ENCODE measurements at regions not wholly inside any gene's neighbourhood (a gene's known extent, or its start where the extent isn't known, plus 50 kb on each side); places are given as distances from the start of the nearest gene placed in this dataset.

DNA sequence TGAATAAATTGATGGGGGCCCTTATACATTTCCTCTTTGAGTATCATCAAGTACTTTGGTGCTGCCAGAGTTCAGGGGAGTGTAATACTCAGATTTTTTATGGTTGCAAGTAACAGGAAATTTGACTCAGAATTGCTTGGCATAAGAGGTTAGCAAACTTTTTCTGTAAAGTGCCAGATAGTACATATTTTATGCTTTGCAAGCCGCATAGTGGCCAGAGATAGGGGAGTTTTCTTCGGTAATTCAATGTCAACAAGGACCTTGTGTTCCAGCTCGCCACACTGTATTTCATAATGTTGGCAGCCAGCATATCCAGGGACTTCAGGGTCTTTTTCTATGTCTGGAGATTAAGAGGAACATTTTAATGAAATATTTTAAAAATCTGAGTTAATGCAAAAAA, 51.0 kb upstream of the MARCHF10 start:
- H3K27ac ChIP-seq = no peak overlapping the region
- no peaks in the 10 kb centered on the region for H3K9me3 ChIP-seq (ENCODE audit: low read depth)
- Mint-ChIP-seq H3K4me1 (peaks cover 12% of the 10 kb centered on the region), H3K4me3 (no peak overlapping the region), H3K9me3 (no peaks in the 10 kb centered on the region), H3K36me3 (no peaks in the 10 kb centered on the region), H3K27ac (no peak overlapping the region), H3K27me3 (ENCODE audit: insufficient read depth, low read depth) (peaks cover 4% of the 10 kb centered on the region)
- no peaks in the 10 kb centered on the region for H3K36me3 ChIP-seq
- no peak overlapping the region for H2AFZ ChIP-seq (replicated peaks)
- no peaks in the 10 kb centered on the region for H3K79me2 ChIP-seq (ENCODE audit: low read depth)
- no peaks in the 10 kb centered on the region for H3F3A ChIP-seq (ENCODE audit: low read depth)
- H3K4me1 ChIP-seq = no peaks in the 10 kb centered on the region
- H3K4me2 ChIP-seq = no peak overlapping the region
- H3K9ac ChIP-seq = no peak overlapping the region
- no peak overlapping the region for H3K4me3 ChIP-seq
- H4K20me1 ChIP-seq (ENCODE audit: low read depth) = no peaks in the 10 kb centered on the region
- TF ChIP-seq EZH2phosphoT487 (IDR thresholded peaks at IDR 0.05) (no peak), EZH2 (IDR thresholded peaks at IDR 0.05) (no peak)
- TF ChIP-seq, protein P1, sequence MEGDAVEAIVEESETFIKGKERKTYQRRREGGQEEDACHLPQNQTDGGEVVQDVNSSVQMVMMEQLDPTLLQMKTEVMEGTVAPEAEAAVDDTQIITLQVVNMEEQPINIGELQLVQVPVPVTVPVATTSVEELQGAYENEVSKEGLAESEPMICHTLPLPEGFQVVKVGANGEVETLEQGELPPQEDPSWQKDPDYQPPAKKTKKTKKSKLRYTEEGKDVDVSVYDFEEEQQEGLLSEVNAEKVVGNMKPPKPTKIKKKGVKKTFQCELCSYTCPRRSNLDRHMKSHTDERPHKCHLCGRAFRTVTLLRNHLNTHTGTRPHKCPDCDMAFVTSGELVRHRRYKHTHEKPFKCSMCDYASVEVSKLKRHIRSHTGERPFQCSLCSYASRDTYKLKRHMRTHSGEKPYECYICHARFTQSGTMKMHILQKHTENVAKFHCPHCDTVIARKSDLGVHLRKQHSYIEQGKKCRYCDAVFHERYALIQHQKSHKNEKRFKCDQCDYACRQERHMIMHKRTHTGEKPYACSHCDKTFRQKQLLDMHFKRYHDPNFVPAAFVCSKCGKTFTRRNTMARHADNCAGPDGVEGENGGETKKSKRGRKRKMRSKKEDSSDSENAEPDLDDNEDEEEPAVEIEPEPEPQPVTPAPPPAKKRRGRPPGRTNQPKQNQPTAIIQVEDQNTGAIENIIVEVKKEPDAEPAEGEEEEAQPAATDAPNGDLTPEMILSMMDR (IDR thresholded peaks at IDR 0.05) = no peak
- no peaks in the 10 kb centered on the region for H3K27me3 ChIP-seq
- DNase-seq (ENCODE audit: low spot score) = no peak

Data from neural progenitor cell (in vitro differentiated cells).